NCI-H526 (cell line): ENCODE measurements at regions not wholly inside any gene's neighbourhood (a gene's known extent, or its start where the extent isn't known, plus 50 kb on each side); places are given as distances from the start of the nearest gene placed in this dataset.
"Not testable (repeated sequence)": the region's sequence is repeated elsewhere in the genome, so short reads cannot be mapped to it uniquely, and the experiment has no call there.

ENCODE experiments used
- DNase-seq, 2 experiments: peaks; one replicate each; lab custom pipeline; 2025; lab: John Stamatoyannopoulos, UW

GRCh38 chr3:193119926-193120325 is 121.1 kb upstream of the PLAAT1 start:
- DNase-seq: no peak

GRCh38 chr3:193124861-193125260 is 116.2 kb upstream of the PLAAT1 start:
- DNase-seq: no peak

GRCh38 chr3:193129607-193130006 is 111.4 kb upstream of the PLAAT1 start:
- peak in 1 of 2 experiments; percentile 45 for DNase-seq

GRCh38 chr3:193130576-193130975 is 110.4 kb upstream of the PLAAT1 start:
- DNase-seq: peak in 1 of 2 experiments; percentile 9

GRCh38 chr3:193132241-193132640 is 108.8 kb upstream of the PLAAT1 start:
- no peak for DNase-seq

- no peak for DNase-seq
Measured at GRCh38 chr3:193132964-193133363, 108.1 kb upstream of the PLAAT1 start.

- no peak for DNase-seq
Measured at GRCh38 chr3:193134856-193135255, 106.2 kb upstream of the PLAAT1 start.

GRCh38 chr3:193140381-193140780 is 100.6 kb upstream of the PLAAT1 start:
- no peak for DNase-seq

- DNase-seq: no peak
Measured at GRCh38 chr3:193145248-193145647, 95.8 kb upstream of the PLAAT1 start.

- DNase-seq: no peak
Measured at GRCh38 chr3:193148688-193149473, 92.1 kb upstream of the PLAAT1 start.

- DNase-seq: no peak
Measured at GRCh38 chr3:193149998-193150397, 91.0 kb upstream of the PLAAT1 start.

- DNase-seq: not testable (repeated sequence)
Measured at GRCh38 chr3:193155044-193155781, 85.8 kb upstream of the PLAAT1 start.

GRCh38 chr3:193157051-193157450 is 84.0 kb upstream of the PLAAT1 start:
- no peak for DNase-seq

- DNase-seq: no peak
Measured at GRCh38 chr3:193165431-193166120, 75.4 kb upstream of the PLAAT1 start.

- DNase-seq: no peak
Measured at GRCh38 chr3:193168931-193169330, 72.1 kb upstream of the PLAAT1 start.

- DNase-seq: no peak
Measured at GRCh38 chr3:193174140-193174539, 66.9 kb upstream of the PLAAT1 start.

- peak in 1 of 2 experiments; percentile 14 for DNase-seq
Measured at GRCh38 chr3:193179332-193180012, 61.5 kb upstream of the PLAAT1 start.

GRCh38 chr3:193187070-193187722 is 53.8 kb upstream of the PLAAT1 start:
- DNase-seq: no peak

GRCh38 chr3:193190146-193190786 is 50.8 kb upstream of the PLAAT1 start:
- peak; percentile 91 to 96 for DNase-seq
